CD1c-positive myeloid dendritic cell (primary cell): ENCODE measurements at regions not wholly inside any gene's neighbourhood (a gene's known extent, or its start where the extent isn't known, plus 50 kb on each side); places are given as distances from the start of the nearest gene placed in this dataset.
"Not testable (repeated sequence)": the region's sequence is repeated elsewhere in the genome, so short reads cannot be mapped to it uniquely, and the experiment has no call there.

Experiments used
- DNase-seq: peaks from one replicate; pipeline ENCODE4 v3.0.0-alpha.2; 2016; ENCODE audit errors: extremely low spot score

DNA sequence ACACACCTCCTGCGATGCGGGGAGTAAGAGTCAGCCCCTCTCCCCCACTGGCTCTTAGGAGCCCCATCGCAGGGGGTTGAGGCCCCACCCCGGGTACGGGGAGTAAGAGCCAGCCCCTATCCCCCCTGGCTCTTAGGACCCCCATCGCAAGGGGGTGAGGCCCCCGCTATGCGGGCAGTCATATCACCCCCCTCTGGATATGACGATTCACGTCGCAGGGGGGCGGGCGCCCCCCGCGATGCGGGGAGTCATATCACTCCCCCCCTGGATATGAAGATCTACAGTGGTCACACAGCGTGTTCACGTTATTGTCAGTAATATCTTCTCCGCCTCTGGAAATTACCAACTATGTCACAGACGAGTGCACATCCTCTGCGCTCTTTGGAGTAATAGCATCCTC is 61.1 kb downstream of the DEFB131A start:
- DNase-seq = not testable (repeated sequence)

DNA sequence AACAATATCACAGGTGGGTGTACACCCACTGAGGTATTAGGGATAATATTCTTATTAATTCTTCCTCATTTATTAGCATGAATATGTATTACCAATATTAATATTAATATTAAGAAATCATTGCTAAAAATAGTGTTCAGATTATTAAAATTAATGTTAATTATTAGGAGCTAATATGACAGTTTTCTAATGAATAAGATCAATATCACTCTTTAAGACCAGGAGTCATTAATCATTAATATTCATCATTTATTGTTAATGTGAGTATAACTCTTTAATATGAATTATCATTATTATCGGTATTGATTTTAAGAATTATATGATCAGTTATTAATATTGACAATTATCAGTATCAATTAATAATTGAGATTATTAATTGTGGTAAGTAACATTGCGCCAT is 62.5 kb downstream of the DEFB131A start:
- DNase-seq = not testable (repeated sequence)

DNA sequence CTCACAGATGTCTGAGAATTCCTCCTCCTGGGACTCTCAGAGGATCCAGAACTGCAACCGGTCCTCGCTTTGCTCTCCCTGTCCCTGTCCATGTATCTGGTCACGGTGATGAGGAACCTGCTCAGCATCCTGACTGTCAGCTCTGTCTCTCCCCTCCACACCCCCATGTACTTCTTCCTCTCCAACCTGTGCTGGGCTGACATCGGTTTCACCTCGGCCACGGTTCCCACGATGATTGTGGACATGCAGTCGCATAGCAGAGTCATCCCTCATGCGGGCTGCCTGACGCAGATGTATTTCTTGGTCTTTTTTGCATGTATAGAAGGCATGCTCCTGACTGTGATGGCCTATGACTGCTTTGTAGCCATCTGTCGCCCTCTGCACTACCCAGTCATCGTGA is 68.7 kb downstream of the DEFB131A start:
- not testable (repeated sequence) for DNase-seq

DNA sequence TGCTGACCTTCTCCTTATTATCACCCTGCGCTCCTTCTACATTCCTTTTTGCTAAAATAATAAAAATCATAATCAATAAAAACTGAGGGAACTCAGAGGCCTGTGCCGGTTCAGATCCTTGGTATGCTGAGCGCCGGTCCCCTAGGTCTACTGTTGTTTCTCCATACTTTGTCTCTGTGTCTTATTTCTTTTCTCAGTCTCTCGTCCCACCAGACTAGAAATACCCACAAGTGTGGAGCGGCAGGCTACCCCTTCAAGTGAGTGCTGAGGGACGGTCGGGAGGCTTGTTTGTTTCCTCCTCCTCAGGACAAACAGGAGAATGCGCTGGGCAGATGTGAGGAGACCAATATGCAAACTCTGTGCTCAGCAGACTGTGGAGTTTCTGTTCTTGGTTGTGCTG is 75.4 kb downstream of the DEFB131A start:
- not testable (repeated sequence) for DNase-seq

DNA sequence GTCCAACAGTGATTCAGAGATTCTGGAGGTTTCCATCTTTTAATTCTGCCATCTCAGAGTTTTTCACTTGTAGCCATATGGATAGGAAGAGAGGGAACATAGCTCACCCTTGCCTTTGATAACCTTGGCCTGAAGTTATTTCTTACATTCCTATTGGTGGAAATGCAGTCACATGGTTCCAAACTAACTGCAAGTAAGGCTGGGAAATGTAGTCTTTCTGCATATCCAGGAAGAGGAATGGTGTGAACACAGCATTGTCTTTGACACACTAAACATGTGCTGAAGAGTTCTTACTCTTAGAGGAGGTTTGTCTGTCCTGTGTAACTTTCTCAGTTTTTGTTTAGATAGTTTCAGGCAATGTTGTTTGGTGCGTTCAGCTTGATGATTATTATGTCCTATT is 78.7 kb downstream of the DEFB131A start:
- peak; percentile 1 for DNase-seq

DNA sequence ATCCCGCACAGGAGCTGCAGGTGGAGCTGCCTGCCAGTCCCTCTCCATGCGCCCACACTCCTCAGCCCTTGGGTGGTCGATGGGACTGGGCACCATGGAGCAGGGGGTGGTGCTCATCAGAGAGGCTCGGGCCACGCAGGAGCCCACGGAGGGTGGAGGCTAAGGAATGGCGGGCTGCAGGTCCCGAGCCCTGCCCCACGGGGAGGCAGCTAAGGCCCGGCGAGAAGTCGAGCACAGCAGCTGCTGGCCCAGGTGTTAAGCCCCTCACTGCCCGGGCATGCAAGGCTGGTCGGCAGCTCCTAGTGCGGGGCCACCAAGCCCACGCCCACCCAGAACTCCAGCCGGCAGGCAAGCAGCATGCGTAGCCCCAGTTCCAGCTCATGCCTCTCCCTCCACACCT is 80.2 kb downstream of the DEFB131A start:
- not testable (repeated sequence) for DNase-seq

DNA sequence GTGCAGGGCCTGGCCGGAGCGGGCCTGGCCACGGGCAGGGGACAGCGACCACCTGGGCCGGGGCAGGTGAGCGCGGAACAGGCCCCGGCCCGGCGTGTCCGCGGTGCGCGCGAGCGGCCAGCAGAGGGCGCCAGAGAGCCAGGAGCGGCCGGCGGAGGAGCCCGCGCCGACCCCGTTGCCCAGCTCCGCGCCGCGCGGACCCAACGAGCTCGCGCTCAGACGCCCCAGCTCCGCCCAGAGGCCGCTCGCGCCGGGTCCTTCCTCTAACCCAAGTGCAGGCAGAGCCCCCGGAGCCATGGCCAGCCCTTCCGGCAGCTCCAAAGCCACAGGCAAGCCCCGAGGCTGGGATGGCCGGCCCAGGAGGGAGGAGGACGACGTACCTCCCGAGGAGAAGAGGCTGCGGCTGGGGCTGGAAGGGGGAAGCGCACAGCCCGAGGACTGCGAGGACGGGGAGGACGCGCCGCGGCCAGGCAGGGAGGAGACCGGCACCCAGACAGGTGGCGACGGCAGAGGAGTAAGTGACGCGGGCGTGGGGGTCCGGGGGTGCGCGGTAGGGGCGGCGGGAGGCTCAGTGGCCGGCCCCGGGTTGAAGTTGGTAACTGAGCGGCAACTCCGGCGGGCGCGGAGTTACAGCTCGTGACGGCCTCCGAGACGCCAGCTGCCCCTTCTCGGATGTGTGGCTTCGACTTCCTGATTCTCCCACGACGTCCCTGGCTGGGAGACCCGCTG is 88.1 kb downstream of the DEFB131A start:
- peak; percentile 77 for DNase-seq

DNA sequence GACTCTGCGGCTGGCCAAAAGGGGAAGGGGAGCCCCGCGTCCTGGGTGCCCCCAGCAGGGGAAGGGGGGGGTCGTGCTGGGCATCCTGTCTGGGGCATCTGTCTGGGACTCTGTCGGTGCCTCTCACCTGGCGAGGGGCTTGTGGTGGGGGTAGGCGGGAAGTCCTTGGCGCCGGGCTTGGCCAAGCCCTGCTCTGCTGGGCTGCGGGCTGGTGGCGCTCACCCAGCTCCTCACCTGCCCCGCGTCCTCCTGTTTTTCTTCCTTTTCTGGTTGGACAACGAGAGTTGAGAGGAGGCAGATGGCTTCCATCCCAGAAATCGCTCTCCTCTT is 88.6 kb downstream of the DEFB131A start:
- DNase-seq = not testable (repeated sequence)

DNA sequence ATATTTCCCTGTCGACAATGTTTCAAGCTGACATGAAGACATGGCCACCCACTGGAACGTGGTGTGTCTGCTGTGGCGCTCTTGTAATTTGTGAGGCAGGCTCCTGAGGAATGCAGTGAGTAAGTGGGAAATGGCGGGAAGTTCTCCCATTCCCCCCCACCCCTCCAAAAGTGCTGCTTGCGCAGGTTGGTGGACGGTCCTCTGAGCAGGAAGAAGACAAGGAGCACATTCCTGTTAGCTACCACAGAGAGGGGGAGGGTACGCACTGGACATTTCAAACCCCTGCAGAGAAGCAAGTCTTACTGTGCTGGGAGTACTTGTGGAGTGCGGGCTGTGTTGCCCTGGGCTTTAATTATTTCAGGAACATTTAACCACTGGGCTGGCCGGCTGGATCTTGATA is 92.9 kb downstream of the DEFB131A start:
- not testable (repeated sequence) for DNase-seq

DNA sequence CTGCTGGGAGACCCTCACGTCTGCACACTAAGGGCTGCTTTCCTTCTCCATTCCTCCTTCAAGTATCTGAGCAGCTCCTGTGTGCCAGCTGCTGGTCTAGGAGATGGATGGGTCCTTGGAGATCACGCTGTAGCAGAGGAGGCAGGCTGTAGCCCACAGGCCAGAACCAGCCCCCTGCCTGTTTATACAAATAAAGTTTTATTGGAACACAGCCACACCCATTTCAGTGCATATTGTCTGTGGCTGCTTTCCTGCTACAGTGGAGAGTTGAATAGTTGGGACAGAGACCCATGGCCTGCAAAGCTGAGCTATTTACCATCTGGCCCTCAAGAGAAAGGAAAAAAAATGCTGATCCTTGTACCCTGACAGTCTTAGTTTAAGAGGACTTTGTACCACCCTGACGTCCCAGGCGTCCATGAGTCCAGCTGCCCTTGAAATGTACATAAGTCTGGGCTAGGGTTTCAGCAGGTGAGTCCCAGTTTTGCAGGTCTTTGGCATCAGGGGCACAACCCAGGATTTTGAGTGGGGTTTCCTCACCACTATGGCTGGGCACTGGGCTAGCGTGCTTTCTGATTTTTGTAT is 95.8 kb downstream of the DEFB131A start:
- DNase-seq = not testable (repeated sequence)

DNA sequence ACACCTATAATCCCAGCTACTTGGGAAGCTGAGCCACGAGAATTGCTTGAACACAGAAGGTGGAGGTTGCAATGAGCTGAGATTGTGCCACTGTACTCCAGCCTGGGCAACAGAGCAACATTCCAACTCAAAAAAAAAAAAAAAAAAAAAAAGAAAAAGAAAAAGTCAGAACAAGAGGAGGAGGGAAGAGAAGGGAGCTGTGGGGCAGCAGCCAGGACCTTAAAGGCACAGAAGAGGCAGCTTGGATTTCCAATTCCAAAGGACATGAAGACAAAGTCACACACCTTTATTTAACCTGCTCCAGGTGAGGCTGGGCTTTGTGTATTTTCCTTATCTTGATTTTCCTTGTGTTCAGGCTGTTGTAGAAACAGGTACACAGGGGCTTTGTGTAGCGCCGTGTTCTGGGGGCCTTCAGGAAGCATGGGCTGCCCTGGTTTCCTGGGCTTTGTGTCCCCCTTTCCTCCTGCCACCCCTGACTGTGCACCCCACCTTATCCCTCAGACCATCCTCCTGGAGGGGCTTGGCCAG is 97.2 kb downstream of the DEFB131A start:
- not testable (repeated sequence) for DNase-seq

DNA sequence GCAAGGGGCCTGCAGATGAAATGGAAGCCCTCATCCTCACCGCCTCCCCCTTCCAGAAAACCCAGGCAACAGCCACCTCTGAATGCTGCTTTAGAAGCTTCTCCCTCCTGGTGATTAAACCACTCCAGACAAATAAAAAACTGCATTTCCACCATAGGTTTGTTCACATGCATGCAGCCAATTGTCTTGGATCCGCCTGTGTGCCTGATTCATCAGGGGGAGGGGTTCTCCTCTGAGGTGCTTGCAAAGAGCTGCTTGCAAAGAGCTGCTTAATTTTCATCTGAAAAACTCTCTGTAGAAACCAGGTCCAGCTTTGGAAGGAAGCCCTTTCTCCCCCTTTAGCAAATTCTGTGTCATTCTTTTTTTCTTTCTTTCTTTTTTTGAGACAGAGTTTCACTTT is 100.6 kb downstream of the DEFB131A start:
- DNase-seq = not testable (repeated sequence)

DNA sequence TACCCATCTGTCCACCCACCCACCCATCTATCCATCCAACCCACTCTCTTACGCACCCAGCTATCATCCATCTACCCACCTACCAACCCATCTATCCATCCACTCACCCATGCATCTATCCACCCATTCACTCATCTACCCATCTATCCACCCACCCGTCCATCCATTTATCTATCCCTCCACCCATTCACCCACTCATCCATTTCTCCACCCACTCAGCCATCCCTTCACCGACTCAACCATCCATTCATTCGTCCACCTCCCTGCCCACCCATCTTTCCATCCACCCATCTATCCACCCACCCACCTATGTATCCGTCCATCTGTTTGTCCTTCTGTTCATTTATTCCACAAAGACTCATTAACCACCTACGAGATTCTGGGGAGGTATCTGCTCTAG is 103.3 kb downstream of the DEFB131A start:
- not testable (repeated sequence) for DNase-seq

DNA sequence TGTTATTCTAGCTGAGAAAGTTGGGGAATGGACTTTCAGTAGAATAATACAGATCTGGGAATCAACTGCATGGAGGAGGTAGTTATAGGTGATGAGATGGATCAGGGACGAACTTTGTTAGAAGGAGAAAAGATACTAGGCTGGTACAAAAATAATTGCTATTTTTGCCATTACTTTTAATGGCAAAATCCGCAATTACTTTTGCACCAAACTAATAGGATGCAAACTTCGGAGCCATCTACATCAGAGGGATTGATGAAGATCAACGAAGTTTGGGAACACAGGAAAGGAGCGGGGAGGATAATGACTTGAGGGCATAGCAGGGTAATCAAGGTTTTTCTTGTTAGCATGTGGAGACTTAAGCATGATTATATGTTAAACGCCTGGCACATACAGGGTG is 111.9 kb downstream of the DEFB131A start:
- not testable (repeated sequence) for DNase-seq

DNA sequence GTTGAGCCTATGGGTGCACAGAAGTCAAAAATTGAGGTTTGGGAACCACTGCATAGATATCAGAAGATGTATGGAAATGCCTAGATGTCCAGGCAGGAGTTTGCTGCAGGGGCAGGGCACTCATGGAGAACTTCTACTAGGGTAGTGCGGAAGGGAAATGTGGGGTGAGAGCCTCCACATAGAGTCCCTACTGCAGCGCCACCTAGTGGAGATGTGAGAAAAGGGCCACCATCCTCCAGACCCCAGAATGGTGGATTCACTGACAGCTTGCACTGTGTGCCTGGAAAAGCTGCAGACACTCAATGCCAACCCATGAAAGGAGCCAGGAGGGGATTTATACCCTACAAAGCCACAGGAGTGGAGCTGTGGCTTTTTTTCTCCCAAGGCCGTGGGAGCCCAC is 133.7 kb downstream of the DEFB131A start:
- not testable (repeated sequence) for DNase-seq

DNA sequence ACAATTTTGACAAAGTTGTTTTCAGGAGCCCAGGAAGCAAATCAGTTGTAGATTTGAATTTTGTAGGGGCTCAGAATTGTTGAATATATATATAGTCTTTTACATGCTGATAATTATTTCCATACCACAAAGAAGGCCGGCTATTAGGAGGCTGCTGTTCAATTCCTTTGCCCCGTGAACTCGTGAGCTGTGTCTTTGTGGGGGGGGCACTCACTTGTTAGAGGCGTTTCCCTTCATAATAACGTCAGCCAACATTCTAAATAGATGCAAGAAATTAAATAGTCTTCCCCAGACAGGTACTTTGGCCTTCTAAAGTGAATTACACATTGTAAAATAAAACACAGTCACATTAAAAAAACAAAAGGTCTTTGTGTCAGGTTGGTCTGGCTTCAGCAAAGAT is 138.7 kb downstream of the DEFB131A start:
- DNase-seq = not testable (repeated sequence)

DNA sequence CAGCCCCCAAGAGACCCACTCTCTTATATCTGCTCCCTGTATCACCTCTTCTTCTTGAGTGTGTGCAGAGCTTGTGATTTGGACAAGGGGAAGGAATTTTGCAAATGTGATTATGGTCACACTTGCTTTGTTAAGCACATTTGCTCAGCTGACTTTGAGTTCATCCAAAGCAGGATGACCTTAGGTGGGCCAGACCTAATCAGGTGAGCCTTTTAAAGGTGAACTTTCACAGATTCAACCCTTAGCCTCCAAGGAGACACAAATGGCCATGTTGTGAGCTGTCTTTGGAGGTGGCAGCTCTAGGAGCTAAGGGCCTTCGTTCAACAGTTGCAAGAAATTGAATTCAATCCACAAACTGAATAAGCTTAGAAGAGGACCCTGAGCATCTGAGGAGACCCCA is 147.8 kb downstream of the DEFB131A start:
- DNase-seq = no peak

DNA sequence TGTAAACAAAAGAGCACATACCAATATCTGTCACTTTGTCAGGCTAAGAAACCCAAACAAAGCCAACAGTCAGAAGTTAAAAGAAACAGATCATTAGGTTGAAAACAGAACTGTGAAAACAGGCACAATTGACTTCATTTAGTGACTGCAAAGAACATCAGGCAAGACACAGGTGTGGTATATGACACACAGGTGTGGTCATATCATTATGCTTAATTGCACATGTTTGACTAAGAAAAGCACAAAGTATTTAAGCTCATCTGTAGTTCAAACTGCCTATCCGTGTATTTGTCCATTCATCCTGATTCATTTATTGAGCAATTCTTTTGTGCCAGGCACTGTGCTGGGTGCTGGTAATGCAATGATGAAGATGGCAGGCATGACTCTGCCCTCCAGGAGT is 150.7 kb downstream of the DEFB131A start:
- no peak for DNase-seq

DNA sequence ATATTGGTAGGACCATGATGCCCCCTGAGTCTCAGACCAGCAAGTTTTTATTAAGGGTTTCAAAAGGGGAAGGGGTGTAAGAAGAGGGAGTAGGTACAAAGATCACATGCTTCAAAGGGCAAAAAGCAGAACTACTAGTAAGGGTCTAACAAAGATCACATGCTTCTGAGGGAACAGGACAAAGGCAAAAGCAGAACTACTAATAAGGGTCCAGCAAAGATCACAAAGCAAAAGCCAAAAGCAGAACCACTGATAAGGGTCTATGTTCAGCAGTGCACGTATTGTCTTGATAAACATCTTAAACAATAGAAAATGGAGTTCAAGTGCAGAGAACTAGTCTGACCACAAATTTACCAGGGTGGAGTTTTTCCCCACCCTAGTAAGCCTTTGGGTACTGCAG is 151.3 kb downstream of the DEFB131A start:
- peak; percentile 54 for DNase-seq

DNA sequence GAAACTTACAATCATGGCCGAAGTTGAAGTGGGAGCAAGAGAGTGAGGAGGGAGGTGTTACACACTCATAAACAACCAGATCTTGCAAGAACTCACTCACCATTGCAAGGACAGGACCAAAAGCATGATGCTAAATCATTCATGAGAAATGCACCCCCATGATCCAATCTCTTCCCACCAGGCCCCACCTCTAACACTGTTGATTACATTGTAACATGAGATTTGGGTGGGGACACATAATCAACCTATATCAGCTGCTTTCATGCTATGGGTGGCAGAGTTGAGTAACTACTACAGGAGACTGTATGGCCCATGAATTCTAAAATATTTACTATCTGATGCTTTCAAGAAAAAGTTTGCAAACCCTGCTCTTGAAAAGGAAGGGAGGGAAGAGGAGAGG is 155.1 kb downstream of the DEFB131A start:
- no peak for DNase-seq

DNA sequence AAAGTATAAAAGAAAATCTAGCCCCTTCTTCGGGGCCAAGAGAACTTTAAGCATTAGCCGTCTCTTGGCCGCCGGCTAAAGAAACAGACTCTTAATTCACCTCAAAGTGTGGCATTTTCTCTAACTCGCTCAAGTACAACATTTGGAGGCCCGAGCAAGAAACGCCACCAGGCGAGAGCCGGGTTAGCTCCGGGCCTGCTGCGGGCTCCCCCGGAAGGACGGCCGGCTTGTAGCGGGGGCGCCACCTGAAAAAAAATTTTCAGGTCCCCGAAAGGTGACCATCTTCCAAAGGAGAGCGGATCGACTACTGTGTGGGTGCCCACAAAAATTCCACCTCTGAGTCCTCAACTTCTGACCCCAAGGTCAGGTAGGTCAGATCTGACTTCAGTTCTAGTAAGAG is 156.0 kb downstream of the DEFB131A start:
- DNase-seq = no peak

DNA sequence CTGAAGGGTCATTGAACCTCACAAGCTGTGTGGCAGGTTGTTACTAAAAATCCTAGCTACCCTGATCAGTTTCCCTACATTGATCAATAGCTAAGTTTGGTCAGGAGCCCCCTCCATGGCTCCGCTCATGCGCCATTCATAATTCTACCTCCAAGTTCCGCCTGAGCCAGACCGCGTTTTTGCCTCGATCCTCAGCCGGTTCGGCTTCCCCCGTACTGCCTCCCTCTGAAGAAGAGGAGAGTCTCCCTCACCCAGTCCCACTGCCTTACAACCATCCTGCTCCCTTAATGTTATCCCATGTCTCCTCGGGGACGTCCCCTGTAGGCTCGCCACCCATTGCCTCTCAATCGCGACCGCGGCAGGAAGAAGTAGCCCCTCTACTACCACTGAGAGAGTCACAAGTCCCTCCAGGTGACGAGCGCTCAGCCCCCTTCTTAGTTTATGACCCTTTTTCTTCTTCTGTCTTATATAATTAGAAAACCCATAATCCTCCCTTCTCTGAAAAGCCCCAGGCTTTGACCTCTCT is 158.2 kb downstream of the DEFB131A start:
- DNase-seq = no peak
